ENCODE measurements at regions not wholly inside any gene's neighbourhood (a gene's known extent, or its start where the extent isn't known, plus 50 kb on each side); places are given as distances from the start of the nearest gene placed in this dataset.
A peak's percentile ranks its signal among the peaks of the same experiment; 100 is the strongest.
"Not testable (repeated sequence)": the region's sequence is repeated elsewhere in the genome, so short reads cannot be mapped to it uniquely, and the experiment has no call there.

GRCh38 chr16:13848795-13849194, 71.2 kb upstream of the ERCC4 start (continued):
- TF ChIP-seq ELK4 (IDR thresholded peaks at IDR 0.05; ENCODE audit: borderline replicate concordance, low read depth, low read length) (no peak), ZNF423 (tag by site-specific recombination; IDR thresholded peaks at IDR 0.05) (no peak), ZNF645 (tag by site-specific recombination; IDR thresholded peaks at IDR 0.05) (no peak), HOXD13 (CRISPR knock-in tag; IDR thresholded peaks at IDR 0.05; ENCODE audit: borderline replicate concordance) (no peak), ZNF140 (tag by site-specific recombination; IDR thresholded peaks at IDR 0.05) (no peak)

GRCh38 chr16:13850173-13850572, 69.8 kb upstream of the ERCC4 start:
- H3K9me3 ChIP-seq (ENCODE audit: control insufficient read depth, insufficient read depth, low read depth, low read length); H3K4me3 ChIP-seq (ENCODE audit: low read depth, low read length); H3K27ac ChIP-seq (ENCODE audit: extremely low read depth, low read depth, low read length); H3K36me3 ChIP-seq (ENCODE audit: control insufficient read depth in 2 of 2, insufficient read depth in 1 of 2, low read length in 2 of 2); H3K4me1 ChIP-seq (ENCODE audit: control insufficient read depth, insufficient read depth, low read length); POLR2A ChIA-PET: not testable (repeated sequence)
- CTCF ChIA-PET, result interaction anchor here (0.6 kb wide), 1 partner anchor 24 kb away, joined by 5 read pairs; no protein-coding TSS in a partner anchor

GRCh38 chr16:13852827-13853226, 67.1 kb upstream of the ERCC4 start:
- Histone ChIP-seq H3K4me3 (ENCODE audit: low read depth, low read length) (no peak overlapping the region), H3K9me3 (ENCODE audit: control insufficient read depth, insufficient read depth, low read depth, low read length) (no peaks in the 10 kb centered on the region), H3K27ac (ENCODE audit: extremely low read depth, low read depth, low read length) (no peak overlapping the region), H3K4me1 (ENCODE audit: control insufficient read depth, insufficient read depth, low read length) (no peaks in the 10 kb centered on the region), H3K36me3 (ENCODE audit: control insufficient read depth in 2 of 2, insufficient read depth in 1 of 2, low read length in 2 of 2) (no peaks in the 10 kb centered on the region)
- ChIA-PET POLR2A (no interaction called here), CTCF (no interaction called here)
- no peak for TF ChIP-seq FEZF1 (tag by site-specific recombination; IDR thresholded peaks at IDR 0.05)
- TF ChIP-seq ZNF155 (tag by site-specific recombination; IDR thresholded peaks at IDR 0.05), result no peak
- TF ChIP-seq ZNF292 (tag by site-specific recombination; IDR thresholded peaks at IDR 0.05; ENCODE audit: borderline replicate concordance, low read depth), result no peak

GRCh38 chr16:13856398-13856797, 63.6 kb upstream of the ERCC4 start:
- Histone ChIP-seq H3K9me3 (ENCODE audit: control insufficient read depth, insufficient read depth, low read depth, low read length) (no peaks in the 10 kb centered on the region), H3K27ac (ENCODE audit: extremely low read depth, low read depth, low read length) (no peak overlapping the region), H3K4me1 (ENCODE audit: control insufficient read depth, insufficient read depth, low read length) (no peaks in the 10 kb centered on the region), H3K4me3 (ENCODE audit: low read depth, low read length) (no peak overlapping the region), H3K36me3 (ENCODE audit: control insufficient read depth in 2 of 2, insufficient read depth in 1 of 2, low read length in 2 of 2) (no peaks in the 10 kb centered on the region)
- POLR2A ChIA-PET, result no interaction called here
- CTCF ChIA-PET, result no interaction called here
- TF ChIP-seq ZSCAN30 (tag by site-specific recombination; IDR thresholded peaks at IDR 0.05) (no peak), ZNF843 (tag by site-specific recombination; IDR thresholded peaks at IDR 0.05) (no peak), ZNF585B (tag by site-specific recombination; IDR thresholded peaks at IDR 0.05) (no peak), ATF2 (tag by site-specific recombination; IDR thresholded peaks at IDR 0.05; ENCODE audit: low read depth) (peak; percentile 76), ZNF184 (tag by site-specific recombination; IDR thresholded peaks at IDR 0.05) (no peak), BCL6B (tag by site-specific recombination; IDR thresholded peaks at IDR 0.05) (peak; percentile 79)
